Amygdala (tissue), 56 donors: ENCODE measurements at regions not wholly inside any gene's neighbourhood (a gene's known extent, or its start where the extent isn't known, plus 50 kb on each side); places are given as distances from the start of the nearest gene placed in this dataset.

Experiments
- DNase-seq, 56 donors: peaks; one replicate each; lab custom pipeline; 2025; lab: John Stamatoyannopoulos, UW

DNA sequence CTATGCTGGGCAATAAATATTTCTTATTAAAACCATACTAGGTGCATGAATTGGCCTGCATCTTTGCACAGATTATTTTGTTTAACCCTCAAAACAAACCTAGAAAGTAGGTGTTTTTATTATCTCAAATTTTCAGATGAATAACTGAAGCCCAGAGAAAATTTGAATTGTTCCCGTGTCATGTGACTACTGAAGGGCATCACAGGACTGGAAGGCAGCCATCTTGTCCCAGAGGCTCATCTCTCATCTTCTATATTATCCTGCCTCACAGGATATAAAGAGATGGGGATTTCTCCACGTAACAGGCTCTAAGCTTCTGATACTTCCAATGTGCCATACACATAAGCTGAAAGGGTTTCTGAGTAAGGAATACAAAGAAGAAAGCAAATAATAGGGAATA lies 84.0 kb upstream of the ODAD2 start:
- no peak for DNase-seq

GRCh38 chr10:28082316-28082715 lies 83.4 kb upstream of the ODAD2 start:
- no peak for DNase-seq

GRCh38 chr10:28077889-28078288 lies 79.0 kb upstream of the ODAD2 start:
- DNase-seq, result no peak

DNA sequence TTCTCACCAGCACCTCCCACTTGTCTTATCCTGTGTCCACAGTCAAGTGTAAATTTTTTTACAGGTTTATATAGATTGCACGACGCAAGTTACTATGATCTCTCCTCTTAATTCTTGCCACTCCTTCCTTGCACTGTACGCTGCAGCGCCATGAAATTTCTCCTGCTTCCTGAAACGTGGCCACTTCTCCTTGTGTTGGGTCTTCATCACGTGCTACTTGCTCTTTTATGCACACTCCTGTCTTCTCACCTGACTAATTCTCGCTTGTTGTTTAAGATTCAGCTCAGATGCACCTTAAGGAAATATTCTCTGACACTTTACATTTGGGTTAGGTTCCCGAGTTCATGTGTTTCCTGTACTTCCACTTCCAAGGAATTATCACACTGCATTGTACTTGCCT lies 76.5 kb upstream of the ODAD2 start:
- no peak for DNase-seq

GRCh38 chr10:28072573-28072972 lies 73.7 kb upstream of the ODAD2 start:
- DNase-seq, result no peak

GRCh38 chr10:28060031-28060607 lies 61.2 kb upstream of the ODAD2 start:
- DNase-seq, result no peak

GRCh38 chr10:28058746-28059145 lies 59.9 kb upstream of the ODAD2 start:
- DNase-seq, result no peak

- DNase-seq, result no peak
These were observed 55.5 kb upstream of the ODAD2 start for GRCh38 chr10:28054228-28054860.

GRCh38 chr10:28049286-28049685 lies 50.4 kb upstream of the ODAD2 start:
- DNase-seq, result no peak
